ENCODE measurements at regions not wholly inside any gene's neighbourhood (a gene's known extent, or its start where the extent isn't known, plus 50 kb on each side); places are given as distances from the start of the nearest gene placed in this dataset.
"Not testable (repeated sequence)": the region's sequence is repeated elsewhere in the genome, so short reads cannot be mapped to it uniquely, and the experiment has no call there.

DNA sequence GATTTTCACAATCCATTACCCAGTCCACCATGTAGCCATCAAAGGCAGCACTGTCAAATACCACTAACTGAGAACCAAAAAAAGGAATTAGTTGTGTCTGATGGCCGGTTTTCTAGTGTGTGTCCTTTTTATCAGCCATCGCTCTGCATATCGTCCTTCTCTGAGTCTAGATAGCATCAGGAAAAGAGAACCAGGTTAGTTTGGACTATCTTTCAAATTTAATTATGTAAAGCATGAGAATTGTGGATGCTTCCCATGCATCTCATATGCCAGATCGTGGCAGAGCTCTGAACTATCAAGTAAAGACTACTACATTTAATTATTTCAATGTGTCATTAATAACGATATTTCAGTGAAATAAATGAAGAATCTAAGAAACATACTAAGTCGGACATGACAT is 691.9 kb downstream of the FAM181B start:
- WGBS, 2 donors, result 85 to 87% methylated on average over 6 of the region's 6 CpGs

DNA sequence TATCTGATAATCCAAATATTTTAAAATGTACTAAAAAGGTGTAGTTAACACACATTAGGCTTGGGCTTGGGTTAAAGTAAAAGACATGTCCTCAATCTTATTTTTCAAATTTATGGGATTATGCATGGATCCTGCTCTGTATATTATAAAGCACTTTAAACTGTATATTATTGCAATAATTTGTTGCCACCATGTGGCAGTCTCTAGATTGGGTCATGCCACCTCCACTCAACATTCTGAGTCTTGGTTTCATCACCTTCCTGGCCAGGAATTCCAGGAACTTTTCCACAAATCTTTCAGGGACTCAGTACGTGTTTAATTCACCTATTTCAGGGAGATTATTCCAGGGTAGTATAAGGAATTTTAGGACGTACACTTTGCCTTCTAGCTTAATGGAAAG is 695.5 kb downstream of the FAM181B start:
- H3K27ac ChIP-seq, result no peak overlapping the region

More for the DNA sequence above, 691.9 kb downstream of the FAM181B start:
- H3K4me1 ChIP-seq, result no peaks in the 10 kb centered on the region
- TF ChIP-seq EP300 (IDR thresholded peaks at IDR 0.05) (no peak), POLR2AphosphoS5 (IDR thresholded peaks at IDR 0.05) (no peak), POLR2A (IDR thresholded peaks at IDR 0.05) (no peak)
- TF ChIP-seq, protein P1, sequence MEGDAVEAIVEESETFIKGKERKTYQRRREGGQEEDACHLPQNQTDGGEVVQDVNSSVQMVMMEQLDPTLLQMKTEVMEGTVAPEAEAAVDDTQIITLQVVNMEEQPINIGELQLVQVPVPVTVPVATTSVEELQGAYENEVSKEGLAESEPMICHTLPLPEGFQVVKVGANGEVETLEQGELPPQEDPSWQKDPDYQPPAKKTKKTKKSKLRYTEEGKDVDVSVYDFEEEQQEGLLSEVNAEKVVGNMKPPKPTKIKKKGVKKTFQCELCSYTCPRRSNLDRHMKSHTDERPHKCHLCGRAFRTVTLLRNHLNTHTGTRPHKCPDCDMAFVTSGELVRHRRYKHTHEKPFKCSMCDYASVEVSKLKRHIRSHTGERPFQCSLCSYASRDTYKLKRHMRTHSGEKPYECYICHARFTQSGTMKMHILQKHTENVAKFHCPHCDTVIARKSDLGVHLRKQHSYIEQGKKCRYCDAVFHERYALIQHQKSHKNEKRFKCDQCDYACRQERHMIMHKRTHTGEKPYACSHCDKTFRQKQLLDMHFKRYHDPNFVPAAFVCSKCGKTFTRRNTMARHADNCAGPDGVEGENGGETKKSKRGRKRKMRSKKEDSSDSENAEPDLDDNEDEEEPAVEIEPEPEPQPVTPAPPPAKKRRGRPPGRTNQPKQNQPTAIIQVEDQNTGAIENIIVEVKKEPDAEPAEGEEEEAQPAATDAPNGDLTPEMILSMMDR (IDR thresholded peaks at IDR 0.05), result no peak
- H3K27ac ChIP-seq, result no peak overlapping the region
- DNase-seq (no peak), ATAC-seq (ENCODE audit: low FRiP score in 2 of 2) (no peak)
- no peaks in the 10 kb centered on the region for H3K27me3 ChIP-seq
- no peak overlapping the region for H3K4me3 ChIP-seq
- H3K9me3 ChIP-seq, result no peaks in the 10 kb centered on the region
- H3K36me3 ChIP-seq, result no peaks in the 10 kb centered on the region

DNA sequence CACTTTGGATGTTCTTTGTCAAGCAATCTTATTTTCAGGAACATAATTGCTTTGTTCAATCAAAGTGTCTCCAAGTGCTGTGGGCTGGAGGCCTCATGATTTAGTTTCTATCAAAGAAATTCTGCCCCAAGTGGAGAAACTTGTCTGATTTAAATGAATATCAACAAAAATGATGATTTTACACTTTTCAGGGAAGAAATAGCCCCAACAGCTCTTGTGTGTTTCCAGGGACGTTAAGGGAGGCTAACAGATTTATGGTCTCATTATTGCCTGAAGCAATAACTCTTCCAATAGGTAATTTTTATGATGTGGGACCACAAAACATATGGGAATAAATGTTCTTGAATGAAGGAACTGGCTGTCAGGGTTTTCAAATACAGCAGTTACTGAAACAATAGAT is 699.1 kb downstream of the FAM181B start:
- Histone ChIP-seq H3K4me3 (no peak overlapping the region), H3K27ac (no peak overlapping the region), H3K36me3 (no peaks in the 10 kb centered on the region), H3K4me1 (no peaks in the 10 kb centered on the region), H3K9me3 (no peaks in the 10 kb centered on the region), H3K27me3 (no peaks in the 10 kb centered on the region)
- ATAC-seq (ENCODE audit: low FRiP score in 2 of 2) (no peak), DNase-seq (no peak)
- 46 to 67% methylated on average over 1 of the region's 1 CpG for WGBS, 2 donors
- TF ChIP-seq POLR2AphosphoS5 (IDR thresholded peaks at IDR 0.05), result no peak
- no peak for TF ChIP-seq POLR2A (IDR thresholded peaks at IDR 0.05)
- TF ChIP-seq, protein P1 (IDR thresholded peaks at IDR 0.05), result no peak
- no peak for TF ChIP-seq EP300 (IDR thresholded peaks at IDR 0.05)

More for the DNA sequence above, 695.5 kb downstream of the FAM181B start:
- TF ChIP-seq, protein P1 (IDR thresholded peaks at IDR 0.05), result no peak
- H3K4me1 ChIP-seq, result no peaks in the 10 kb centered on the region
- H3K36me3 ChIP-seq, result no peaks in the 10 kb centered on the region
- H3K4me3 ChIP-seq, result no peak overlapping the region
- no peaks in the 10 kb centered on the region for H3K9me3 ChIP-seq
- no peak for ATAC-seq (ENCODE audit: low FRiP score in 2 of 2)
- H3K27me3 ChIP-seq, result no peaks in the 10 kb centered on the region
- WGBS, 2 donors, result 69 to 70% methylated on average over 2 of the region's 2 CpGs
- DNase-seq, result no peak

DNA sequence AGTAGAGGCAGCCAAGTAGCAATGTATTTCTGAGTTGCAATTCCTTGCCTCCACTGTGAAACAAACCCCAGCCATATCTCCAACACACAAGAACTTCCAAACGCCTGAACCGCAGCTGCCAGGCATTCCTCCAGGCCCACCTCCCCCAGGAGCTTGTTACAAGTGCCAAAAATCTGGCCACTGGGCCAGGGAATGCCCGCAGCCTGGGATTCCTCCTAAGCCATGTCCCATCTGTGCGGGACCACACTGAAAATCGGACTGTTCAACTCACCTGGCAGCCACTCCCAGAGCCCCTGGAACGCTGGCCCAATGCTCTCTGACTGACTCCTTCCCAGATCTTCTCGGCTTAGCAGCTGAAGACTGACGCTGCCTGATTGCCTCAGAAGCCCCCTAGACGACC is 706.3 kb downstream of the FAM181B start:
- not testable (repeated sequence) for H3K36me3 ChIP-seq; H3K4me3 ChIP-seq; H3K27ac ChIP-seq; H3K4me1 ChIP-seq; H3K27me3 ChIP-seq; ATAC-seq (ENCODE audit: low FRiP score in 2 of 2); H3K9me3 ChIP-seq
- WGBS, 2 donors, result 88 to 89% methylated on average over 7 to 8 of the region's 9 CpGs
- DNase-seq, result peak in 1 of 2 donors; percentile 2

DNA sequence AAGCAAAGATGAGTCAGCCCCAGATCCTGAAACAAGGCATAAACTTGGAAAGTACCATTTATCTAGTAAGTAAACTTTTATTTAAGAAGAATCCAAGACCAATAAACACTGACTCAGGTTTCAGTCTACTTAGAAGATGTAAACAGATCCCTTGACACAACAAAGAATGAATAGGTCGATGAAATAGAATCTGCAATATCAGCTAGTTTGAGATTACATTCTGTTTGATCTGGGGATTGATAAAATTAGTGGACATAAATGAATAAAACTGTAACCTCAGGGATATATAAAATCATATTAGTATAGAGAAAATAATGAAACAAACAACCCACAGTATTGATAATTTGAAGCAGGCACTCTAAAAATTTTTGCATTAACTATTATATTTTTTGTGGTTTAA is 708.9 kb downstream of the FAM181B start:
- no peak for DNase-seq
- Histone ChIP-seq H3K27ac (no peak overlapping the region), H3K4me3 (no peak overlapping the region), H3K9me3 (no peaks in the 10 kb centered on the region), H3K4me1 (no peaks in the 10 kb centered on the region), H3K36me3 (no peaks in the 10 kb centered on the region), H3K27me3 (no peaks in the 10 kb centered on the region)
- WGBS, 2 donors, result 45 to 56% methylated on average over 1 of the region's 1 CpG
- TF ChIP-seq EP300 (IDR thresholded peaks at IDR 0.05) (no peak), POLR2AphosphoS5 (IDR thresholded peaks at IDR 0.05) (no peak), POLR2A (IDR thresholded peaks at IDR 0.05) (no peak)
- TF ChIP-seq, protein P1 (IDR thresholded peaks at IDR 0.05), result no peak
- ATAC-seq (ENCODE audit: low FRiP score in 2 of 2), result no peak
